Limb (tissue), 2 donors: ENCODE measurements at regions not wholly inside any gene's neighbourhood (a gene's known extent, or its start where the extent isn't known, plus 50 kb on each side); places are given as distances from the start of the nearest gene placed in this dataset.
"Not testable (repeated sequence)": the region's sequence is repeated elsewhere in the genome, so short reads cannot be mapped to it uniquely, and the experiment has no call there.

Source experiments
- DNase-seq, 2 donors: peaks; one replicate each; pipeline ENCODE4 v3.0.0-alpha.2; 2016; ENCODE audit errors: extremely low spot score in 2 of 2

DNA sequence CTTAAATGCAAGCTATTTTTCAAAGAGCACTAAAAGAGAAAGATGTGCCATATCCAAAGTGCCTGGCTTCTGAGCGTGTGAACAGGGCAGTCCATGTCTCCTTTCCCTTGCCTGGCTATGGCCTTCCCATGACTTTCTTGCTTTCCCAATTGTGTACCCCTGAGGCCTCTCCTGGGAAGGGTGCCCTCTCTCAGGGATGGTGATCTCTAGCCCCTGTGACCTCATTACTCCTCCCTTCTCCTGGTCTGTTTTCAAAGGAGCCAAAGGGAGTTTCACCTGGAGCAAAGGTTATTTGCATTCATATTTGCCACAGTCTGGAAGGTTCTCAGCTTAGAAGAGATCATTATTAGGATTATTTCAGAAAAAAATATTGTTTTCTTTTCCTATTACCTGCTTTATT lies 429.4 kb upstream of the TMTC1 start:
- no peak for DNase-seq

DNA sequence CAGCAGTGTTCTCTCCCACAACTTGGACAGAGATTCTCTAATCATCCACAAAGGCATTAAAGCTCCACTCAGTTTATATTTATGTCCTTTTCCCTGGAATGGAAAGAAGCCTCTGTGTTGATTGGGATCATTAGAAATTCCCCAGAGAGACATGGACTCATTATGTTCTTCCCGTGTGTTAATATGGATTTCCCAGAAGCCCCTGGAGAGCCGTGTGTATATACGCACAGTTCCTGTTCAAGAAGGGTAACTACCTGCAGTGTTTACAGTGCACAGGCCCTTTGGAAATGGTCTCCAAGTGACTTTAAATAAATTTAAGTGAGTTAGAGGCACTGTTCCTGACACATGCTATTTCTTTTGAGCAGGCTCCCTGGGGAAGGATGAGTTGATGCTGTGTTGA lies 428.0 kb upstream of the TMTC1 start:
- DNase-seq, result no peak

DNA sequence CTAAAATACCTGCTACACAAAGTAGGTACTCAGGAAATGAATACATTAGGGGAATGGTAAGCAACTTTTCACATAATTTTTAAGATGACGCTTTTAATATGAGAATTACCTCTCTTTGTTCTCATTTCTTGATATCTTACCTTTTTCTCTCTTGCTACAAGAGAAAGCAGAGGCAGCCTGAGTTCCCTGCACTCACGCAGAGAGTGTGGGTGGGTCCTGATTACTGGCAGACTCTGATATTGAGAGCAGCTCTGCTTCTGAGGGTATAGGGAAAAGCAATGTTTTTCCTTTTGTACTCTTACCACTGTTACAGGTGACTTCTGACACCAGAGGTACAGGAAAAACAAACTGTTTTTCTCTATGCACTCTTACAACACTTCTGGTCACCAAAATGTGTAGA lies 420.2 kb upstream of the TMTC1 start:
- DNase-seq, result no peak

DNA sequence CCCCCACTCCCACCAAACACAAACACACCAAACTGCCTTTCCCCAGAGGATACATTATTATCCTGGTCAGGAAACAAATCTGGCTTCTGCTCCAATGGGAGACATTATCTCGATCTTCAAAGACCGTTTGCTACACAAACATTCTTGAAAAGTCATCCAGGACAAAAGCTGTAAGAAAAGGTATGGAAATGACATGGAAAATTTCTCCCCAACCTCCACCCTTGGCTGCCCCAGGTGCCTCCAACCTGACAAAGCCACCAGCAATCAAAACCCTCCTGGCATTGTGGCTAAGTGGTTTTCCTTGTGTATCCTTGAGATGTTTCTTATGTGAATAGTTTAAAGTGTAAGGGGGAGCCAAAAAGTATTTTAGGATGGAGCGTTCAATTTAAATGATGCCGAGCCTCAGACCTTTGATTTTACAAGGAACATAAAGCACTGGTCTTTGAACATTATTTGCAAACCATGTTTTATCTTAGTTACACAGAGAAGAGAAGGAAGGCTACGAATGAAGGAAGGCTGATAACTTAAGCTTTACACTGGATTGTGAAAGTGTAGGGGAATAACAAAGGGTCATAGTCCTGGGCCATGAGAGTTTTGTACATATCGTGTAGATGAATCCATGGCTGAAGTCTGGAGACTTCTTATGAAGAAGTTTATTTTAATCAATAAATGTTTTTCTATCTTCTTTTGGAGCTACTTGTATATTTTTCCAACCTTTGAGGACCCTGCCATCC lies 418.9 kb upstream of the TMTC1 start:
- no peak for DNase-seq

DNA sequence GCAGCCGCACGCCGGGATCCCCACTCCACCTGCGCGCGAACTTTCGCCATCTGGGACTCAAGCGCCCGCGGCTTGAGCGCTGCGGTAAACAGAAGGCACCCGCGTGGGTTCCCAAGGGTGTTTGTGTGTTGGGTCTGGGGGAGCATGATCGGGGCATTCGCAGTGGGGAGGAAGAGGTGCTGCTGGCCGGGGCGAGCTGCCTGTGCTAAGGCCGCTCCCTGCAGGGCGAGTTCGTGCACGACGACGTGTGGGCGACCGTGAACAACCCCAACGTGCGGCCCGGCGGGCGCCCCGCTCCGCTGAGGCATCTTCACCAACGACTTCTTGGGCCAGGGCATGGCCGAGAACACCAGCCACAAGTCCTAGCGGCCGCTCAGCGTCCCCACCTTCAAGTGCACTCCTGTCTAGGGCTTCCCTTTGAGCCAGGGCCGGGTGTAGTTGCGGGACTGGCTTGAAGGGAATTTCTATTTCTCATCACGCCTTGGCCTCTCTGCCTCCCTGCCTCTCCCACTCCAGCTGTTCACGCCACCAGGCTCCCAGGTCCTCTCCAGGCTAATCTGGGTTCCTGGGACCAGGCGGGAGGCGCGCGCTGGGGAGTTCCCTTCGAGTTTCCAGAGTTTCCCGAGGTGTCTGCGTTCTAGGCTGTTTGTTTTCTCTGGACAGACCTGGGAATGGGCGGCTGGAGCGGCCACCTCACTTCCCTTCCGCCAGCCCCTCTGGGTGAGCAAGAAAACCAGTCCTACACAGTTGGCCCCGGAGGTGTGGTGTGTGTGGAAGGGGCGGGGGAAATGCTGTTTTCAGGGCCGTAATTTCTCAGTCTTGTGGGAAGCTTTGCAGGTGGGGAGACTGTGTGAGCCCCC lies 417.8 kb upstream of the TMTC1 start:
- DNase-seq, result no peak

DNA sequence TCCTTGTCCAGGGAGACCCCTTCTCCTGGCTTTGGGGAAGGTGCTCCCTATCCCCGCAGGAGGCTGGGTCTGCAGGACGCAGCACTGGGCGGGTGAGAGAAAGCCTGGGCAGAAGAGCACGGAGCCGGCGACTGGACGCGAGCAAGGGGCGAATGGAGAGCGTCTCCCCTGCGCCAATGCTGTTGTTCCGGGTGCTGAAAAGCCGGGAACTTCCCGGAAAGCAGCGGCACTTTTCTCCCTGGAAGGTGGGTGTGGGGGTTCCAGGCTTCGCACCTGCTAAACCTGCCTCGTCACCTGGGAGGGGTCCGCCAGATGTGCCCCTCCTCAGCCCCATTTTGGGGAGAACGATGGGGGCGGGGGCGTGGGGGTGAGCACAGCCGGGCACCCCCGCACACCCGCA lies 417.1 kb upstream of the TMTC1 start:
- peak in 1 of 2 donors; percentile 39 for DNase-seq

DNA sequence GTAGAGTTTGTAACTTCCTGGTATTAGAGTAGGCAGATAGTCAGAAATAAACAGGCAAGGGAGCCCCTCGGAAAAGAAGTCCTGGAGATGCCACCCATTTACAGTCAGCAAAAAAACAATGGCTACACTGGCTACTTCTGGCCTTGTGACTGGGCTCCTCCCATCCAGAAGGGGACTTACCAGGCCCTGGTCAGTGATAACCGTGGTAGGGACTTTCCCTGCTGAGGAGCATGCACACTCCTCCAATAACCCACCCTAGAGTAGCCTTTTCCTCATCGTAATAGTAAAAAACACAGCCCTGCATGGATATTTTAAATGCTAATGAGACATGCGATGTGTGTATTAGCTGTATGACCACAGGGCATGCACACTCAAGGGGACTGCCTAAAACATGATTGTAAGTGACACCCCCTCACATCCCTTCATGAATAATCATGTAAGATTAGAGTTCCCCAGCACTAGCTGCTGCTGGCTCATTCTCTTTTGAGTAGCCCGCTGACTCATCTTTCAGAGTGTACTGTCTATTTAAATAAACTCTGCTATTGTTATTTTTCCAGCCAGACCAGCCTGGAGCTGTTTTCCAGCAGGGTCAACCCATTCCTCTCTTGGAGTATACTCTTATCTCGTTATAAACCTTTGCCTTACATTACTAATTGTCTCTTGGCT lies 413.8 kb upstream of the TMTC1 start:
- no peak for DNase-seq

DNA sequence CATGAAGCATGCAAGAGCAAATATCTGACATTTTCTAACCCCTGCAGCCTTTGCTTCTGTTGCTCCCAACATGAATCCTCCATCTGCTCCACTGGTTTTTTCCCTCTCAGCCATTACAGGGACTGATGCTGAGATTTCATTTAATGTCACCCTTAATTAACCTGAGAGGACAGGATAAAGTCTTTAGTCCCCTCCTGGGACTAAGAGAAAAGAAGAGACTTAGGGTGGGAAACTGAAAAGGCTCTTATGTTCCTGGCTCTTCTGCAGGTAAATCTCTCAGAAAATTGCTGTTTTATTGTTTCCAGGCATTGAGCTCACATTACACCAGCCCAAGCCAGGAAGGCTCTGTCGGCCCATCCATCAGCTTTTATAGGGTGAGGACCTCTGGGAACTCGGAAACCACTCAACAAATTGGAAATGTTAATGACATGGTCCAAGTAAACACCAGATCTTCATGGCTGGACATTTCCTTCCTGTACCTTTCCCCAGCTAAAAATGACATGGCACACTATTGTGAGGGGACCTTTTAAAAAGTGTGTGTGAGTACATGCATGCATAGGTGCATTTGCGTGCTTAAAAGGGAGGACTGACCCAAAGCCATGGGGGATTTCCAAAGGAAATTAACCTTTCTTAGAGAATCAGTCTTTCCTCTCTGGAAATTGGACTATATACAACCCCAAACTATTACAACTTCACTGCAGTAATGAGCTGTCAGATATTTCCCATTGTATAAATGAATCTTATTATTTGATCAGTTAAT lies 408.1 kb upstream of the TMTC1 start:
- no peak for DNase-seq

DNA sequence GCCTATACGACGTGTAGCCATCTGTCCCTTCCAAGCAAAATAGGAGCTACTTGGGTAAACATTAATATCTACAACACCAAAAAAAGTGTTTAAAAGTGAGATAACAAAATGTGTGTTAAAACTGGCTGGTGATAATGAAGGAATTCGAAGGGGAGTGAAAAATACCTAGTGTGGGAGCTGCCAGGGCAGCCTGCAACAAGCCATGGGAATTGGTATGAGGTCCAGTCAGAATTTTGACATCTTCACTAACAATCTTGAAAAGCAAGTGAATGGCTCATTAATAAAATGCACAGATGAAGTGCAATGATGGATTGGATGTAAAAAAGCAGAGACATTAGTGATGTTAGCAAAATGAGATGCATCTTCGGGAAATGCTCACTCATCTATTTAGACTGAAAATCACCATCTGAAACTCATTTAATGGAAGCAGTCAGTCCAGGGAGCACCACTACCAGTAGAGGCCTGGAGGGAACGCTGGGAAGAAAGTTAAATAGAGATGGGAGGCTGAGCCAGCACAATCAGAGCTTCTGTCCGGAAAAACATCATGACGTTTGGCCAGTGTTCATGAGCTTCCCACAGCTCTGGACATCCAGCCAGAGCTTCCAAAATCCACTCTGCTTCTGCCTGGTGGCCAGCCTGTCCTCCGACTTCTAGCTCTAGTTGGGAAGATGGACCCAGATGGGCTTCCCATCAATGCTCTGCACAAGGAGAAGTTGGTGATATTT lies 405.0 kb upstream of the TMTC1 start:
- no peak for DNase-seq

DNA sequence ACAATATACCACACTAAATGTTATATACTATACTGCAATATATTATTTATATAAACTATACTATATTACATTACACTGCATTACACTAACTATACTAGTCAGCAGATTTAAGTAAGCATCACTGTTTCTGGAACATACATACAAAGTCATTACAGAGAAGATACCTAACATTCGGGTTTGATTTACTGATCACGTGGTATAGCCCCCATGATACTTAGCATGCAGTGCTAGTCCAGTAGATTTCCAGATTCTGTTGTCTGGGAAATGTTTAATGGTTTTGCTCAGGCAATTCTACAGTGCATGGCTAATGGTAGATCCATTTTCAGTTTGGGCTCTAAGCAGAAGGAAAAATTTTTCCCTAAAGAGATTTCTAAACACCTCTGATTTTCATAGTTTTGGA lies 403.7 kb upstream of the TMTC1 start:
- DNase-seq, result no peak

DNA sequence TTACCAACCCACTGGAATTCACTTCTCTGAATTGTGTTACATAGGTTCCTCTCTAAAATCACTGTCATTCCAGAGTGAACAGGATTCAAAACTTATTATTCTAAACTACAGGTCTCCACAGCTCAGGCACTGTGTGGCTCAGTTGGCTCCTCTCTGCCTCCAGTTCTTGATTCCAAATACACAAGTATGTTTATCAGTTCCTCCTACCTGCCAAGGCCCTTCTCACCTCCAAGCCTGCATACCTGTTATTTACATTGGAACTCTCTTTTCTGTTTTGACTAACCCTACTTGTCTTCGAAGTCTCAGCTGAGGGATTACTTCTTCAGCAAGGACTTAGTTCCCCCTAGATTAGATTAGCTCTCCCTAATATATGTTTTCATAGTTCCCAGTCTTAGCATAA lies 397.6 kb upstream of the TMTC1 start:
- no peak for DNase-seq

DNA sequence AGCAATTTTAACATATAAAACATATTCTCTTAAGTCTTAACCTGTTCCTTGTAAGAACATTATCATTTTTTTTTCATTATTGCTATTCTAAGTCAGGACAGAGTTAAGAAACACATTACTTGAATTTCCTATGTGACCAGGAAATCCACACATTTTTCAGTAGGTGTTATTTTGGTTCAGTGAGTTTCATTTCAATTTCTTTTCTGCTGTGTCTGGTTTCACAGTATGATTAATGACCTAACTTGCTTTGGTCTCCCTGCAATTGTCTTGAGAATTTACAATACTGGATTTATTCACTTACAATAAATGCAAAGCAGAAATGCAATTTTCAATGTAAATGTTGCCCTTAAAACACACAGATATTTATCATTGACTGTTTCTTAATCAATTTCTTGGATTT lies 396.9 kb upstream of the TMTC1 start:
- no peak for DNase-seq

DNA sequence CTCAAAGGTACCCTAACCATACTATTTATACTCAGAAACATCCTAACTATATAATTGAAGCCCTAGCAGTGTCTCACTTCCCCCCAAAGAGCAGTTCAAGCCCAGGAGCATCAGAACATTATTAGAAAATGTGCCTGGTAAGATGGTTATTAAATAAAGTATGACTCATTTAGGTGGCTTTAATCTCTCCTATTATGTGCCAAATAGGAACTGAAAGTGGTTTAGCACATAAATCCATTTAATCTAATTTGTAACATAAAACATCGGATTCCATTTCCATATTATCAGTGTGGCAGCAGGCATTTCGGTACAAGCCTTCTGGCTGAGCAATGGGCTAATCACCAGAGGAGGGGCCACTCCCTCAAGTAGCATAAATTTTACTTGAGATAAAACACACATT lies 395.2 kb upstream of the TMTC1 start:
- DNase-seq, result no peak

DNA sequence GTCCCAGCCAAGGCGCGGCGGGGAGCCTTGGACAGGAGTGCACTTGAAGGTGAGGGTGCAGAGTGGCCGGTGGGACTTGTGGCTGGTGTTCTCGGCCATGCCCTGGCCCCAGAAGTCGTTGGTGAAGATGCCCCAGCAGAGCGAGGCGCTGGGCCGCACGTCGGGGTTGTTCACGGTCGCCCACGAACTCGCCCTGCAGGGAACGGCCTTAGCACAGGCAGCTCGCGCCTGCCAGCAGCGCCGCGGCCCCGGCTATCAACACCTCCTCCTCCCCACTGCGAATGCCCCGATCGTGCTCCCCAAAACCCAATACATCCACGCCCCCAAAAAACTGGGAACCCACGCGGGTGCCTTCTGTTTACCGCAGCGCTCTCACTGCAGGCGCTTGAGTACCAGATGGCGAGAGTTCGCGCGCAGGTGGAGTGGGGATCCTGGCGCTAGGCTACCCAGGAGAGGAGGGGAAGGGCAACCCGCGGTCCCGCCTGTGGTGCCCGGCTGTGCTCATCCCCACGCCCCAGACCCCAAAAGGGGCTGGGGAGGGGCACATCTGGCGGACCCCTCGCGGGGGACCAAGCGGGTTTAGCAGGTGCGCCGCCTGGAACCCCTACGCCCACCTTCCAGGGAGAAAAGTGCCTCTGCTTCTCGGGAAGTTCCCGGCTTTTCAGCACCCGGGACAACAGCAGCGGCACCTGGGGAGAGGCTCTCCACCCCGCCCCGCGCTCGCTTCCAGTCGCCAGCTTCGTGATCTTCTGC lies 386.3 kb upstream of the TMTC1 start:
- peak in 1 of 2 donors; percentile 39 for DNase-seq

DNA sequence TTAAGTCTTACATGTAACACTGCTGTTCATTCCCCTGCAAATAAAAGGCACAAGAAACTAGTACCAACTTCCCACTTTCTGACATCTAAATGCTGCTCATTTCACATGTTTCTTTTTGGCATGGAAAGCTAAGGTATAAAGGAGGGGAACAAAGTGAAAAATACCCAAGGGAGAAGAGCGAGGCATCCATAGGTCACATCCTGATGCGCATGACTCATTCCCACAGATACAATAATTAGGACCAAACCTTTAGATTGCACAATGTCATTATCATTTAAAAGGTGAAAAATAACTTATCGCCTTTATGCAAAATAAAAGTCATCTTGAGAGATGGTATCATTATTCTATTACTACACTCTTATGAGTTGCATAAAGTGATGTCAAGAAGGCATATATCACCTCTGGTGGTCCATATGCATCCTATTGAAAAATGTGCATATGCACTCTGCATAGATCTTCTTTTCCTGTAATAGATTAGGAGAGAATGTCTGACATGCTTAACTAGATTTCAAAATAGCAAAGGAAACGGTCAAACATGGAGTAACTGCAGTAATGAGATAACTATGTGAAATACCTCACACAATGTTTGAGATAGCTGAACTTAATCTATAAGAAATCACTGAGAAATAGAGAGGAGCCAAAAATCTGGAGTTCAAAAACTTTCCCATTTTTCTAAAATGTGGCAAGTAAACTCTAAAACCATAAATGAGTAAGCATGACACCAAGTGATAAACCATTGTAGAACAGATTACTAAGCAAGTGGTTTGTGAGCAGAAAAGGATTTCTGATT lies 382.5 kb upstream of the TMTC1 start:
- DNase-seq, result no peak

DNA sequence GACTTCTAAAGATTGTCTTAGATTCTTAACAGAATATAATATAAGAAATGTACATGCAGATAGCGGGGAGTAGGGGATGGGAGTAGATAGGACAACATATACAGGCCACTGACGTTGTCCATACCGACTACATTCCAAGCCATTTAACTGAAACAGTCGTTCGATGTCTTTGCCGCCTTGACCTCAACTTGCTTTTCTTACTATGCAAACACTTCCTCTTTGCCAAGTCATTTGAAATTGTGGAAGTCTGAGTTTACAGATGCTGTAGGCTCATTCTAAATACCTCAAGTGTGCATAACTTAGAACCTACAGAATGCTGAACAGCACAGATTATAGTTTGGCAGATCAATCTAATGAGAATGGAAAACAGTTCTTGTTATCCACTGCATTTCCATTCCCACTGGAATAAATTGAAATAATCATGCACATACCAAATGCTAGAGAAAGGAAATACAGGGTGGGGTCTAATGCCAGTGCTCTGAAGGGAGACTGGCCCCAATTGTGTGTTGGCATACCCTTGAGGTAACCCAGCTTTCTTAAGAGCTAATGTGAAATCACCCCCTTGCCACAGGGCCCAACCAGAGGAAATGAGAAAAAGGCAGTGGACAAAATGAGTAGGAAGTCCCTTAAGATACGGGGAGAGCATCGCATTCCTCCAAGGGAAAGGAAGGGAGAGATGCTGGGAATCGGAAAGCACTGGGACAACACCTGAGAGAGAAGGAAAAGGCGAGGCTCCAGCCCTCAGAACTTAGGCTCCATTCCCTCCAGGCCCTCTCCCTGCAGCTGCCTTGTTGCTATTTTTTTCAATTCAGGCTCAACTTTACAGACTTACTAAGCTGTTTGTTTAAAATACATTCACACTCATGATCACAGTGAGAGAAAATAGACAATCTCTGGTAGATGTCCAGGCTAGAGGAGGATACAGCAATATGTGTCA lies 380.9 kb upstream of the TMTC1 start:
- DNase-seq, result no peak

DNA sequence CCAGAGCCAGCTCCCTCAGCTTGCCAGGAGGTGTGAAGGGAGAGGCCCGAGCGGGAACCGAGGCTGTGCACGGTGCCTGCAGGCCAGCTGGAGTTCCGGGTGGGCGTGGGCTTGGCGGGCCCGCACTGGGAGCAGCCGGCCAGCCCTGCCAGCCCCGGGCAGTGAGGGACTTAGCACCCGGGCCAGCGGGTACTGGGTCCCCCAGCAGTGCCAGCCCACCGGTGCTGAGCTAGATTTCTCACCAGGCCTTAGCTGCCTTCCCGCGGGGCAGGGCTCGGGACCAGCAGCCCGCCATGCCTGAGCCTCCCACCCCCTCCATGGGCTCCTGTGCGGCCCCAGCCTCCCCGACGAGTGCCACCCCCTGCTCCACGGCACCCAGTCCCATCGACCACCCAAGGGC lies 373.1 kb upstream of the TMTC1 start:
- DNase-seq, result not testable (repeated sequence)

DNA sequence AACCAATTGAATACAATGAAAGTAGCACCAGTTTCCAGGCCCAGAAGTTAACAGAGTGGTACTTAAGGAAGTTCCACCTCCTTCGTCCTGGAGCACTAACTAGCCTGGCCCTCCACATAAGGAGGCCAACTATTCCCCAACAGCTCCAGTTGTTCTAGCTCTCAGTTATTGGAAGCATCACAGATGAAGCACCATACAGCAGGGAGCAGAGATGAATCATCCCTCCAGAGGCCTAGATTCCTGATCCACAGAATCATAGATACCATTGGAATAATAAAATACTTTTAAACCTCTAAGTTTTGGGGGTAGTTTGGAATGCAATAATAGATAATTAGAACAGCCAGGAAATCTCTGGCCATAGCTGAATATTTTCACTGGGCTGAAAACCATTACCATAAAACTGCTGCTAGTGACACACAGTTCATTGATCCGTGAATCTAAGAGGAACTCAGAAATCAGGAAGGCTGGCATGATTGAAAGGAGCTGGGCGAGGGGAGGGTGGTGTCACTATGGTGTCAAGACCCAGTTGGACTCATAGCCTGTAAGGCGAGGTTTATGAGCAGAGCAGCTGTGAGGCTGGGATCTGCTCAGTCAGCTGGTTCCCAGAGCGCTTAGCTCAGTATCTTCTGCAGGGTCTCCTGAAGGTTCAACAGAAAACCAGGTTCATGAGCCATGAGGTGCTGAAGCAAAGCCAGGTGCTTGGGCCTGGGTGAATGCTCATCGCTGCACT lies 371.4 kb upstream of the TMTC1 start:
- no peak for DNase-seq
